HL-60 (cell line): ENCODE measurements at regions not wholly inside any gene's neighbourhood (a gene's known extent, or its start where the extent isn't known, plus 50 kb on each side); places are given as distances from the start of the nearest gene placed in this dataset.

ENCODE experiments used
- DNase-seq, 2 experiments: peaks; one replicate each; pipeline ENCODE4 v3.0.0-alpha.2; 2010 to 2020; ENCODE audit warnings: low read depth in 1 of 2, low spot score in 1 of 2
- H3K27ac ChIP-seq: fragments of 250-450 bp; sonication (Bioruptor Pico); replicated peaks from 2 replicates; pipeline ENCODE4 v1.5.1; 2020; ENCODE audit warnings: mild to moderate bottlenecking, moderate library complexity
- H3K27me3 ChIP-seq: fragments of 250-450 bp; sonication (Bioruptor Pico); 2 replicates; pipeline ENCODE4 v1.5.1; 2021; ENCODE audit warnings: mild to moderate bottlenecking, moderate library complexity; ENCODE audit not compliant: insufficient read depth, poor library complexity, severe bottlenecking
- H3K4me3 ChIP-seq: replicated peaks from 2 replicates; pipeline ENCODE4 v1.5.1; 2011; ENCODE audit warnings: mild to moderate bottlenecking, control low read depth, low read length; ENCODE audit not compliant: insufficient read depth
- GABPA ChIP-seq: IDR thresholded peaks from 2 replicates; pipeline ENCODE4 v1.6.1; 2012; ENCODE audit warnings: low read depth
- POLR2AphosphoS5 ChIP-seq: IDR thresholded peaks from 2 replicates; pipeline ENCODE4 v1.6.1; 2012; ENCODE audit warnings: low read depth
- REST ChIP-seq: IDR thresholded peaks from 2 replicates; pipeline ENCODE4 v1.6.1; 2012; ENCODE audit warnings: low read depth; ENCODE audit not compliant: insufficient replicate concordance
- SPI1 ChIP-seq: IDR thresholded peaks from 2 replicates; pipeline ENCODE4 v1.6.1; 2012; ENCODE audit warnings: low read depth, mild to moderate bottlenecking, borderline replicate concordance
- TF ChIP-seq, protein P1 (sequence below): IDR thresholded peaks from one replicate; pipeline ENCODE4 v1.5.1; 2011; ENCODE audit warnings: low read length, control low read depth, inconsistent platforms; ENCODE audit not compliant: insufficient read depth

- TF ChIP-seq POLR2AphosphoS5 = no peak
- TF ChIP-seq, protein P1, sequence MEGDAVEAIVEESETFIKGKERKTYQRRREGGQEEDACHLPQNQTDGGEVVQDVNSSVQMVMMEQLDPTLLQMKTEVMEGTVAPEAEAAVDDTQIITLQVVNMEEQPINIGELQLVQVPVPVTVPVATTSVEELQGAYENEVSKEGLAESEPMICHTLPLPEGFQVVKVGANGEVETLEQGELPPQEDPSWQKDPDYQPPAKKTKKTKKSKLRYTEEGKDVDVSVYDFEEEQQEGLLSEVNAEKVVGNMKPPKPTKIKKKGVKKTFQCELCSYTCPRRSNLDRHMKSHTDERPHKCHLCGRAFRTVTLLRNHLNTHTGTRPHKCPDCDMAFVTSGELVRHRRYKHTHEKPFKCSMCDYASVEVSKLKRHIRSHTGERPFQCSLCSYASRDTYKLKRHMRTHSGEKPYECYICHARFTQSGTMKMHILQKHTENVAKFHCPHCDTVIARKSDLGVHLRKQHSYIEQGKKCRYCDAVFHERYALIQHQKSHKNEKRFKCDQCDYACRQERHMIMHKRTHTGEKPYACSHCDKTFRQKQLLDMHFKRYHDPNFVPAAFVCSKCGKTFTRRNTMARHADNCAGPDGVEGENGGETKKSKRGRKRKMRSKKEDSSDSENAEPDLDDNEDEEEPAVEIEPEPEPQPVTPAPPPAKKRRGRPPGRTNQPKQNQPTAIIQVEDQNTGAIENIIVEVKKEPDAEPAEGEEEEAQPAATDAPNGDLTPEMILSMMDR = no peak
- TF ChIP-seq SPI1 = no peak
- TF ChIP-seq GABPA = no peak
- Histone ChIP-seq H3K27me3 (no peaks in the 10 kb centered on the region), H3K27ac (no peak overlapping the region)
Measured at GRCh38 chr4:163702736-163703135, 208.2 kb downstream of the TMA16 start.

GRCh38 chr4:163703251-163703650 is 208.8 kb downstream of the TMA16 start:
- no peak overlapping the region for H3K4me3 ChIP-seq
- TF ChIP-seq POLR2AphosphoS5 (no peak), REST (no peak), SPI1 (no peak), GABPA (no peak)
- TF ChIP-seq, protein P1 = no peak
- no peak overlapping the region for H3K27ac ChIP-seq
- H3K27me3 ChIP-seq = peaks cover 2% of the 10 kb centered on the region
- DNase-seq = no peak

More at GRCh38 chr4:163702736-163703135, 208.2 kb downstream of the TMA16 start:
- no peak for DNase-seq
- H3K4me3 ChIP-seq = no peak overlapping the region

DNA sequence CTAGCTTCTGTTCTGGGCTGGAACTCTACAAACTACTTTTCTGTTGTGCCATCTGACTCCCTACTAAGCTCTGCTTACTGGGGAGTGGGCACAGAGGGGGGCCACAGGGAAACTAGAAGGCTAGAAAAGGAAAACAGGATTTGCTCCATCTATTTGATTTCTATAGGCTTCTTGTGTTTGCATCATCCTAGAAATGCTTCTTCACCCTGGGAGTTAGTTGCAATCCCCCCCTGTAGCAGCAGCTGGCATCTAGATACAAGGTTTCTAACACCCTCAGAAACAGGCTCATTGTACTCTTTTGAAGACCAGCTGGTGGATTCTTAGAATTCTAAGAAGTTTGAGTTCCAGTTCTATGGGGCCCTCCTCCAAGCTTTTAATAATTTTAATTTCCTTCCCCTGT is 213.4 kb downstream of the TMA16 start:
- TF ChIP-seq, protein P1 = no peak
- TF ChIP-seq REST (no peak), POLR2AphosphoS5 (no peak), GABPA (no peak), SPI1 (no peak)
- Histone ChIP-seq H3K27ac (no peak overlapping the region), H3K27me3 (peaks cover 3% of the 10 kb centered on the region), H3K4me3 (no peak overlapping the region)
- no peak for DNase-seq

GRCh38 chr4:163709601-163710000 is 215.1 kb downstream of the TMA16 start:
- no peak for DNase-seq
- no peak for TF ChIP-seq GABPA
- TF ChIP-seq SPI1 = no peak
- no peak for TF ChIP-seq REST
- TF ChIP-seq, protein P1 = no peak
- TF ChIP-seq POLR2AphosphoS5 = no peak
- no peak overlapping the region for H3K4me3 ChIP-seq
- no peak overlapping the region for H3K27ac ChIP-seq
- H3K27me3 ChIP-seq = peaks cover 3% of the 10 kb centered on the region
